BE2C (cell line): ENCODE measurements at regions not wholly inside any gene's neighbourhood (a gene's known extent, or its start where the extent isn't known, plus 50 kb on each side); places are given as distances from the start of the nearest gene placed in this dataset.

Experiments
- DNase-seq: peaks from one replicate; pipeline ENCODE4 v3.0.0-alpha.2; 2020
- H3K27me3 ChIP-seq: fragments of 250-450 bp; sonication (Bioruptor Pico); 2 replicates; pipeline ENCODE4 v1.5.1; 2020; ENCODE audit warnings: mild to moderate bottlenecking
- H3K36me3 ChIP-seq: fragments of 250-450 bp; sonication (Bioruptor Pico); 2 replicates; pipeline ENCODE4 v1.5.1; 2020; ENCODE audit warnings: mild to moderate bottlenecking
- H3K4me1 ChIP-seq: fragments of 250-450 bp; sonication (Bioruptor Pico); 2 replicates; pipeline ENCODE4 v1.5.1; 2020
- H3K4me3 ChIP-seq: 2 replicates; pipeline ENCODE4 v1.5.1; 2011; ENCODE audit warnings: low read depth, low read length
- H3K9me3 ChIP-seq: fragments of 250-450 bp; sonication (Bioruptor Pico); 2 replicates; pipeline ENCODE4 v1.5.1; 2020
- TF ChIP-seq, protein P1 (sequence below): IDR thresholded peaks from 2 replicates; pipeline ENCODE4 v1.5.1; 2012; ENCODE audit warnings: mild to moderate bottlenecking, low read depth, low read length

DNA sequence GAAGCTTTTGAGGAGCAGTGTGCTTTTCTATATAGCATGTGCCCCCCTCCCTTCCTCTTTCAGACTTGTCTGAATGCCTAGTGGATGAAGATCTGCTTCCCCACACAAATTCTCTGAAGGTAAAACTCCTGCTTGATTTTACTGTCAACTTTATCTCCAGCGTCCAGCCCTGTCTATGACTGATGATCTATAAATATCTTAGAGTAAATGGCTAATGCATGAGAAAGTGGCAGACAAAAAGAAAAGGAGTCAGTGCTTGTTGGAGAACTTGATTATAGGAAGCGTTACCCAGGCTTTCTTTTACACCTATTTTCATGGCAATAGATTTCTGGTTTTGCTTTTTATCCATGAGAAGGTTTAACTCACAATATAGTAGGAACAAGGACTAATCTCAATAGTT lies 168.3 kb upstream of the HS3ST1 start:
- TF ChIP-seq, protein P1, sequence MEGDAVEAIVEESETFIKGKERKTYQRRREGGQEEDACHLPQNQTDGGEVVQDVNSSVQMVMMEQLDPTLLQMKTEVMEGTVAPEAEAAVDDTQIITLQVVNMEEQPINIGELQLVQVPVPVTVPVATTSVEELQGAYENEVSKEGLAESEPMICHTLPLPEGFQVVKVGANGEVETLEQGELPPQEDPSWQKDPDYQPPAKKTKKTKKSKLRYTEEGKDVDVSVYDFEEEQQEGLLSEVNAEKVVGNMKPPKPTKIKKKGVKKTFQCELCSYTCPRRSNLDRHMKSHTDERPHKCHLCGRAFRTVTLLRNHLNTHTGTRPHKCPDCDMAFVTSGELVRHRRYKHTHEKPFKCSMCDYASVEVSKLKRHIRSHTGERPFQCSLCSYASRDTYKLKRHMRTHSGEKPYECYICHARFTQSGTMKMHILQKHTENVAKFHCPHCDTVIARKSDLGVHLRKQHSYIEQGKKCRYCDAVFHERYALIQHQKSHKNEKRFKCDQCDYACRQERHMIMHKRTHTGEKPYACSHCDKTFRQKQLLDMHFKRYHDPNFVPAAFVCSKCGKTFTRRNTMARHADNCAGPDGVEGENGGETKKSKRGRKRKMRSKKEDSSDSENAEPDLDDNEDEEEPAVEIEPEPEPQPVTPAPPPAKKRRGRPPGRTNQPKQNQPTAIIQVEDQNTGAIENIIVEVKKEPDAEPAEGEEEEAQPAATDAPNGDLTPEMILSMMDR: no peak
- no peak overlapping the region for H3K4me3 ChIP-seq
- H3K4me1 ChIP-seq: no peaks in the 10 kb centered on the region
- H3K27me3 ChIP-seq: no peaks in the 10 kb centered on the region
- H3K9me3 ChIP-seq: no peaks in the 10 kb centered on the region
- DNase-seq: no peak
- H3K36me3 ChIP-seq: no peaks in the 10 kb centered on the region

DNA sequence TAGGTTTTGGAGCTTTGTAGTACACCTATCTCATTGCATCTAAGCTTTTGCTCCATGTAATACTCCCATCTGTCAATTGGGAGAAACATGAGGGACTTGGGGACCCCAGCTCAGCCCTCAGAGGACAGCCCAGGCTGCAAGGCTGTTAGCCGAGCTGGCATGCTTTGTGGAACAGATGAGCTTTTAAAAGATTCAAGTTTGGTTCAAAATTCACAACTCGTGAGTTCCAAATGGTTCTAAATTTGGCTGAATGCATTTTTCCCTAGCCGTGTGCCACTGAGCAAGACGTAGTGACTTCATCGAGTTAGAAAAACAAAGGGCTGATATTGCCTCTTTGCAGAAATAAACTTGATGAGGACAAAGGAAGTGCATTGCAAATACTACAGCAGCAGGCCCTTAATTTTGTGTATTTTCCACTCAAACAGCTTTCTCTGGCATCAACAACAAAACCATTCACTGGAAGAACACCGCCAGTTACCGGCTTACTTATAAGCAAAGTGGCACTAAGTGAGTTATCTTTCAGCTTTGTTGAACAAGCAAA lies 165.0 kb upstream of the HS3ST1 start:
- H3K4me1 ChIP-seq: no peaks in the 10 kb centered on the region
- no peak for DNase-seq
- no peak overlapping the region for H3K4me3 ChIP-seq
- no peaks in the 10 kb centered on the region for H3K27me3 ChIP-seq
- H3K9me3 ChIP-seq: no peaks in the 10 kb centered on the region
- no peaks in the 10 kb centered on the region for H3K36me3 ChIP-seq
- TF ChIP-seq, protein P1: no peak

DNA sequence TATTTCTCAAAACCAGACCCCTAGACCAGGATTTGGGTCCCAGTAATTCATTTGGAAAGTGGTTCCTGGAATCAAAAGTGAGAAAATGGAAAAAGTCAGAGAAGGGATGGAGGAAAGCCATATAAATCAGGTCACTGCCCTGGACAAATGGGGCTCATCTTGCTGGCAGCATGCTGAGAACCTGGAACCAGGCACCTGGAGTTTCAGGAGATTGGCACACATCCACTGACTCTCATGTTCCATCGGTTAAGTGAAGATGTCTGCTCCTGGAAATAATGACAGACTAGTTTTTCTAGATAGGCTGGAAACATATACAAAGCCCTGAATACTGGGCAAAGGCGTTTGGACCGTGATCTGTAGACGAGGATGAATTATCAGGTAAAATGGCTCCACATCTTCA lies 163.6 kb upstream of the HS3ST1 start:
- no peaks in the 10 kb centered on the region for H3K36me3 ChIP-seq
- no peaks in the 10 kb centered on the region; the same call in 1 of the 2 replicates for H3K9me3 ChIP-seq
- DNase-seq: no peak
- no peaks in the 10 kb centered on the region for H3K27me3 ChIP-seq
- no peak overlapping the region for H3K4me3 ChIP-seq
- H3K4me1 ChIP-seq: no peaks in the 10 kb centered on the region
- TF ChIP-seq, protein P1: no peak

DNA sequence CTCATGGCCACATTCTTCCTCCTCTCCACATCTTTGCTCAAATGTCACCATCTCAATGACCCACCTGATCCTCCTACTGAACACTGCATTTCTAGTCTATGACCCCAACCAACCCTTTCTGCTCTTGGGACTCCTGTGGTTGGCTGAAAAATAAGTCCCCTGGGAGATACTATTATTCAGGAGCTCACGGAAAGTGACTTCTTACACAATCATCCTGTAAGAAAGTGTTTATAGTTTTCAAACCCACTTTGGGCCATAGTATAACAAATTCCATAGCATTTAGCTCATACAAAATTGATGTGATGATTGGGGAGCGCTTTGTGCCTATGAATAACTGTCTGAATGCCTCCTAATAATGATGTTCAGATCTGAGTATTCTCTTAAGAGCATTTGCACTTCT lies 161.4 kb upstream of the HS3ST1 start:
- Histone ChIP-seq H3K4me3 (no peak overlapping the region), H3K4me1 (no peaks in the 10 kb centered on the region), H3K36me3 (no peaks in the 10 kb centered on the region), H3K27me3 (no peaks in the 10 kb centered on the region), H3K9me3 (no peaks in the 10 kb centered on the region; the same call in 1 of the 2 replicates)
- no peak for DNase-seq
- TF ChIP-seq, protein P1: no peak

DNA sequence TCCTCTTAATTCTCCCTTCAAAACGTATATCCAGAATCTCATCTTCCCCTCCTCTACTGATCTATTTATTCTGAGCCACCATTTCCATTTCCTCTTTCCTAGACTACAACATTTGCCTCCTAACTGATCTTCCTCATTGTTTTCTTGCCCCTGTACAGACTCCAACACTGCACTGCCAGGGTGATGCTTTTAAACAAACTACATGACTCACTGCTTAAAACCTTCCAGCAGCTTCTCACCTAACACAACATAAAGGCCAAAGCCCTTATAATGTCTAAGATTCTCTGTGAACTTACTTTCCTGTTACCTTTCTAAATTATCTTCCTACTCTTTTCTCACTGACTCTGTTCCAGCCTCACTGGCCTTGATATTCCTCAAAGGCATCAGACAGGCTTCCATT lies 161.0 kb upstream of the HS3ST1 start:
- Histone ChIP-seq H3K4me3 (no peak overlapping the region), H3K27me3 (no peaks in the 10 kb centered on the region), H3K4me1 (no peaks in the 10 kb centered on the region), H3K36me3 (no peaks in the 10 kb centered on the region), H3K9me3 (no peaks in the 10 kb centered on the region; the same call in 1 of the 2 replicates)
- TF ChIP-seq, protein P1: no peak
- no peak for DNase-seq

DNA sequence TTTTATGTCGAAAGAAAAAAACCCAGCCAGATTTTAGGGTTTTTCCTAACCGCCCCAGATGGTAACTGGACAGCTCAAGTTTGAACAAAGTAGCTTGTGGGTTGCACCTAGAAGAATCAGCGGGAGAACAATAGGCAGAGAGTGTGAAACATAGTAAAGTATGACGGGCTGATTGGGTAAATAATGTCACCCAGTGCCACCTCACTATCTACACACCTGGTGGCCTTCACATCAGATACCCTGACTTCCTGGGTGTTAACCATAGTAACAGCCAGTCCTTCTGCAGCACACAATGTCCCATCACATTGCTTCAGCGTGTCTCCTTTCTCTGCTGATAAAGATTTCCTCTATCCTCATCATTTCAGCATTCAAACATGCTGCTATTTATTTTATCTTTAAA lies 159.1 kb upstream of the HS3ST1 start:
- TF ChIP-seq, protein P1: no peak
- Histone ChIP-seq H3K4me1 (no peaks in the 10 kb centered on the region), H3K4me3 (no peak overlapping the region), H3K36me3 (no peaks in the 10 kb centered on the region), H3K27me3 (no peaks in the 10 kb centered on the region), H3K9me3 (no peaks in the 10 kb centered on the region; the same call in 1 of the 2 replicates)
- no peak for DNase-seq
